ENCODE measurements at regions not wholly inside any gene's neighbourhood (a gene's known extent, or its start where the extent isn't known, plus 50 kb on each side); places are given as distances from the start of the nearest gene placed in this dataset.

DNA sequence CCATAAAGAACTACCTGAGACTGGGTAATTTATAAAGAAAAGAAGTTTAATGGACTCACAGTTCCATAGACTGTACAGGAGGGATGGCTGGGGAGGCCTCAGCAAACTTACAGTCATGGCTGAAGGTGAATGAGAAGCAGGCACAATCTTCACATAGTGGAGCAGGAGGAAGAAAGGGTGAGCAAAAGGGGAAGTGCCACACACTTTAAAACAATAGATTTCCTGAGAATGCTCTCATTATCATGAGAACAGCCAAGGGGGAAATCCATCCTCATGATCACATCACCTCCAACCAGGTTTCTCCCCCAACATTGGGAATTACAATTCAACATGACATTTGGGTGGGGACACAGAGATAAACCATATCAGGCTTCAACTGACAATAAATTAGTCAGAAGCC is 664.9 kb downstream of the TAF11L14 start:
- no peak for DNase-seq (ENCODE audit: insufficient read length, low spot score)
- no peak for FAIRE-seq

DNA sequence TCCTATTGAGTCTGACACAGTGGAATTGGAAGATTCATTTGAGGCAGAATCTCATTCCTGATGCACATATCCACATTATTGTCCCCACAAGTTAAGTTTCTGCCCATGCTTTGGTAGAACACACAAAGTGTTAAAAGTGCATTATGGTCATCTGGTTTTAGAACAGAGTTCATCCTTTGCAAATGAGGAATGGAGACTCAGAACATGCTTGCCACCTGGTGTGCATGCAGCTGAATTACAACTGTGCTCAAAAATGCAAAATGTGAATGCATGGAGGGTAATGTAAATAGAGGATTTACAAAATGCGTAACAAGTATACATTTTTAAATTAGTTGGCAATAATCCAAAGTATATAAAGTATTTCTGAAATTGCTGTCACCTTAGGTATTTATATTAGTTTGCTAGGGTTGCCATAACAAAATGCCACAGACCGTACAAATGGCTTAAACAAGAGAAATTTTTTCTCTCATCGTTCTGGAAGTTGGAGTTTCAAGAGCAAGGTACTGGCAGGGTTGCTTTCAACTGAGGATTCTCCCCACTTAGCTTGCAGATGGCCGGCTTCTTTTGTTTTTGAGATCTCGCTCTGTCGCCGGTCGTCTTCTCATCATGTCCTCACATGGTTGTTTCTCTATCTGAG is 671.1 kb downstream of the TAF11L14 start:
- DNase-seq (ENCODE audit: insufficient read length, low spot score) (peak; percentile 55), FAIRE-seq (peak; percentile 95)

DNA sequence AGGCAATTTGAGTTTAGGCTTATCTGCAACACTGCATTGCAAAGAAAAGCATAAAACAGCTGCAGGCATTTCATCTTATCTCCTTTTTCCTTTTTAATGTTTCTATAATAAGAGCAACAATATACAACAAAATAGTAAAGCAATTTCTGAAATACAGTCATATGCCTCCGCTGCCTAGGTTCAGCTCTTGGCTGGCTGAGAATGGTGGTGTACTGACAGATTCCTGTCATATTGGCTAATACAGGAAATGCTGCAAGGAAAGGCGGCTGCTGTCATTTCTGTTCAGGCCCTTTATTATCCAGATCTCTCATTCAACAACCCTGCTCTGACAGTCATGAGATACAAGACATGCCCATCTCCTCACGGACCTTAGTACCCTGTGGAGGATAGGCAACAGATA is 677.0 kb downstream of the TAF11L14 start:
- DNase-seq (ENCODE audit: insufficient read length, low spot score), result no peak
- FAIRE-seq, result no peak

DNA sequence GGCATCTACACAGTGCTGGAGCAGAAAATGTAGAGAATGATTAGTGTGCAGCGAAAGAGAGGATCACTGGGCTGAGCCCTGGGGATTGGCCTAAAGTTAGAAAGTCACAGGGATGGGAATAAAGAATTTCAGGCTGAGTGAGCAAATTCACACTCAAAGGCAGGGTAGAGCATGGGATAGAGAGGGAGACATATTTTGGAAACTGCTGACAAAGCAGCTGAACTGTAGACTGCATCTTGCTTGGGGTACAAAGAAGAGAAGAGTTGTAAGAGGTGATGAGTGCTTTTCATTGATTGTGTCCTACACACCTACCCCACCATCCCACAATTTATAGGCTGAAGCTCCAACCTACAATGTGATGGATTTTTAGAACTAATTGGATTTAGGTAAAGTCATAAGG is 677.8 kb downstream of the TAF11L14 start:
- DNase-seq (ENCODE audit: insufficient read length, low spot score), result no peak
- FAIRE-seq, result no peak

DNA sequence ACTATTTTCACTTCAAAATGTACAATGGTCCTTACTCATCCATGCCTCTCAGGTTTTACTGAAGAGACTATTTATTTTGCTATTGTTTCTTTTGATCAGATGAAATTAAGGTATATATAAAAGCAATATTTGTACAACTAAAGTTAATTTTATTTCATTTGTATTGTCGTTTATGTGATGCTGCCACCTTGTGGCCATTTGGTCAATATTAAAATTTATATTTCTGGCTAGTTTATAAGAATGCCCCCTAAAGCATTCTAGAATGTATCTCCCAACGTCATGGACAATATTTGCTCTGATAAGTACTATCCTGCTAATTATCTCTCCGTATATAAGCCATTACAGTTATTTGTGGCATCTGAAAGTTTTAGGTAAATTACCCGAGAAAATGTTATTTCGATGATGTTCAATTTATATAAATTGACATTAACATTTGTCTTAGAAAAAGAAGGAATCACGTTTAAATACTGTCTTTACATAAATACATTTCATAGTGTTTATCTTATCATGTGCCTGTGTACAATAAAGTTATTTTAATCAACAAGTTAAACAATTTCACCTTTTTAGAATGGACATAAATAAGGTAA is 680.0 kb downstream of the TAF11L14 start:
- peak; percentile 32 for DNase-seq (ENCODE audit: insufficient read length, low spot score)
- no peak for FAIRE-seq

DNA sequence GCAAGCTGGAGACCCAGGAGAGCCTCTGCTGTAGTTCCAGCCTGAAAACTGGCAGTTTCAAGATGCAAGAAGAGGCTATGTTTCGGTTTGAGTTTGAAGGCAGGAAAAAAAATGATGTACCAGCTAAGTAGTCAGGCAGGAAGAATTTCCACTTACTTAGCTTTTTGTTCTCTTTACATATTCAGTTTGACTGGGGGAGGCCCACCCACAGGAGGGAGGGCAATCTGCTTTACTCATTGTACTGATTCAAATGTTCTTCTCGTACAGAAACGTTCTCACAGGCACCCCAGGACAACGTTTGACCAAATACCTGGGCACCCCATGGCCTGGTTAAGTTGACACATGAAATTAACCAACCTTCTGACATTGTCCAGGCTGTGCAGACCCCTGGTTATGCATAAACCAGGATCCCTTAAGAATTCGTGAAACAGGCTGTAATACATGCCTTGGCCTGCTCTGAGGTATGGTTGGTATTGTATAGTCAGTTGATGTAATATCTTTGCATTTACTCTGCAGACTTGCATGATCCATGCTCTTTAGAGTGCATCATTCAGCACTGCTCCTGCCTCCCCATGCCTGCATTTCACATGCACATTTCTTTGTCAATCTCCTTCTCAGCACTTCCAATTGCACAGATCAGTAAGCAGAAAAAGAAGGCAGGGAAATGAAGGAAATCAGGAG is 687.1 kb downstream of the TAF11L14 start:
- peak; percentile 74 for FAIRE-seq
- DNase-seq (ENCODE audit: insufficient read length, low spot score), result no peak

DNA sequence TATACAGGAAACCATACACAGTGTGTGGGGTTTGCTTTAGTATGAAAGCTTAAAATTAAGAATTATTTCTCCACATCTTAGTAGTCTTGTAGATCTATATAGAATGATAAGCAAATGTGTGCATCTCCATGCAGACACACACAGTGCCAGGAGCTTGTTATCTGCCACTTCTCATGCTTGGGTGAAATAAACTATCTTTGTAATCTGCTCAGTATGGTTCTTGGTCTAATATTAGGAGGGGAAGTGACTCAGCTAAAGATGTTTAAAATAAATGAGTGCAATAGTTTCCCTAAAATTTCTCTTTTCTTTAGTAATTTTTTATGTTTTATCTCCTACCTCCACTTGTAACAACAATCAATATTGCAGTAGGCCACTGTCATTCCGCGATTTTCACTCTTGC is 689.6 kb downstream of the TAF11L14 start:
- DNase-seq (ENCODE audit: insufficient read length, low spot score), result no peak
- no peak for FAIRE-seq

DNA sequence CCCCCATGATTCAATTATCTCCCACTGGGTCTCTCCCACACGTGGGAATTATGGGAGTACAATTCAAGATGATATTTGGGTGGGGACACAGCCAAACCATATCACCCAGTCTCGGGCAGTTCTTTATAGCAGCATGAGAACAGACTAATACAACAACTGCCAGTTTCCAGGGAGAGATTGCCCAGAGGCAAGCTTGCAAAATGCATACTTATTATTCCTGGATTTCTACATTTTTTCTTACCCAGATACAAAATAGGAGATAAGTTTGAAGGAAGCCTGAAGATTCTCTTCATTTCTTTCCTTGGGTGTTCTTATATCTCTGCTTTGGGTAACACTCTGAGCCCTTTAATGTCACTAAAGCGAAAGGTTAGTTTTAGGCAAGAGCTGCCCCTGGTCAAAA is 691.2 kb downstream of the TAF11L14 start:
- FAIRE-seq, result no peak
- DNase-seq (ENCODE audit: insufficient read length, low spot score), result no peak

DNA sequence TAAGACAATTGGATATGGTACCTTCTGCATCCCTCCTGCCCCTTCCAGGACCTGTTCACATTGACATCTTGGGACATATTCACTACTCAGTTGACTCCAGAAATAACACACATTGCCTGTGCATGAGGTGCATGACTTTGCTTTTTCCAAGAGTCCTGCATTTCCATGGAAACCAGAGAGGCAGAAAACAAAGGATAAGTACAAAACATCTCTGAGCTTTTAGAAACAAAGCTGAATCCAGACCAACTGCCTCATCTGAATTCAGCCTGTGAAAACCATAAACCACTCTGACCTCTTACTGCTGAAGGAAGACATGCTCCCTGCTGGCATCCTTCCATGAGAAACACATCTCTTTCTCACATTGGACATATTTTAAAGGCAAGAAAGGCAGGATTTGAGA is 695.1 kb downstream of the TAF11L14 start:
- no peak for DNase-seq (ENCODE audit: insufficient read length, low spot score)
- peak; percentile 51 for FAIRE-seq

DNA sequence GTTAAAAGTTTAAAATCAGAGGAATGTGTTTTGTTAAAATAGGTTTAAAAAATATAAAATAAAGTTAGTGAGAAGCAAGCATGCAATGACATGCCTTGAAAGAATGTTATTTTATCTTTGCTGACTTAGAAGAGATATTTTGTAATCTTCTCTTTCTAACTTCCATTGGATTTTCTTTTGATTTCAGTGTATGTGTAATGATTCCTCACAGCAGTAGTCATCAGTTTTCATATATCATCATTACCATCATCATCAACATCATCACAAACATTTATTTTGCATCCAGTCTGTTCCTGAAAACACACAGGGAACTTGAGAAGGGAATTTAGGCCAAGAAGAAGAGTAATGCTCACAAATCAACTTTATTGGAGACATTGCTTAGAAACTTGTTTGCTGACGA is 699.6 kb downstream of the TAF11L14 start:
- DNase-seq (ENCODE audit: insufficient read length, low spot score), result no peak
- no peak for FAIRE-seq

DNA sequence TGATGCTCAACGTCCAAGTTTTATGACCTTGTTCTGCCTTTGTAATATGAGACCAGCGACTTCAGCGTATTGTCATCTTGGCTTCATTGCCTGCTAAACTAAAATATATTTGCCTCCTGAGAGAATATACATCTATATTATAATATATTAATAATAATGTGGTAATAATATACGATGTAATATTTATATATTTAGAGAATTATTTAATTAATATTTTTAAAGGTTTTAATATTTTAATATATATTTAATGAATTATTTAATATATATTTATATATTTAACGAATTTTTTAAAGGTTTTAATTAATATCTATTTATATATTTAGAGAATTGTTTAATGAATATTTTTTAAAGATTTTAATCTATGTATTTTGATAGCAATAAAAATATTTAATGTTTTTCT is 700.7 kb downstream of the TAF11L14 start:
- DNase-seq (ENCODE audit: insufficient read length, low spot score) (no peak), FAIRE-seq (no peak)

DNA sequence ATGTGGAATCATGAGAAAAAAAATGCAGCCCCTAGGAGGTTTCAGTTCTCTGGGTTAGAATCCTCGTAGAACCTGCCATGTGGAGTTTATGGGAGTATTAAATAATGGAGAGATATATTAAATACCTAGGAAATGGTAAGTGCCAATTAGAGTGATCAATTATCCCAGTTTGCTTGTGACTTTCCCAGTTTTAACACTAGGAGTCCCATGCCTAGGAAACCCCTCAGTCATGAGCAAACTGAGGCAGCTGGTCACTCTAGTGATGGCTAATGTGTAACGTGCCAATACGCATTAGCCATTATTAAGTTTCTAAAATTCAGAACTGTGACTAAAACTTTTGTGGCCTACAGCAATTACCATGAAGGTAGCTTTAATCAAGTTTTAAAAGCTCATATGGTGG is 720.6 kb downstream of the TAF11L14 start:
- DNase-seq (ENCODE audit: insufficient read length, low spot score) (no peak), FAIRE-seq (no peak)

DNA sequence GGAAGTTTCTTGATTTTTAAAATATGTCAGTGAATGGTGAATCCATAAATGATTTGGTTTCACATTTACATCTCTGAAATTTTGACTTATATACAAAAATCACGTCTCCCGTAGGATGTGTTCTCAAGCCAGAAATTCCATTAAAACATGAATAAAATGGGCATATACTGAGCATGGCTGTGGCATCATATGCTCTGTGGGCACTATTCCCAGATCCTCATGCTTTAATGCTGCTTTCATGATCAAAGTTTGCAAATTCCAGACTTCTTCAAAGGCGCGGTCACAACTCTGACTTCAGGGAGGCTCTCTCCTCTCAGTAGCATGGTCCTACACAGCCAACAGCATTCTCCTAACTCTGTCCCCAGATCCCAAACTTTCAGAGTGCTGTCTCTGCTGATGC is 723.2 kb downstream of the TAF11L14 start:
- DNase-seq (ENCODE audit: insufficient read length, low spot score) (no peak), FAIRE-seq (no peak)

DNA sequence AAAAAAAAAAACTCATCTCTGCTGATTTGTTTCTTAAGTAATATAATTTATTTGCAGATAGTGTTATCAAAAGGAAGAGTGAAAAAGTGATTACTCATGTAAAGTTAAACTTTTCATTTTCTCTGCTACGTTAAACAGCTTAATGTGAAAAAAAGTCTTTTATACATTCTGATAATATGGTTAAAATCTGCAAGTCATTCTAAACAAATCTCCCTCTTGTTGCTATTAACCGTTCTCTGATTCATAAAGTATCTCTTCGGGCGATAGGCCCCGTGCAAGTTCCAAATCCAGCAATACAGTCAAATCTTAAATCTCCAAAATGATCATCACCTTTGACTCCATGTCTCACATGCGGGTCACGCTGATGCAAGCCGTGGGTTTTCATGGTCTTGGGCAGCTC is 732.0 kb downstream of the TAF11L14 start:
- FAIRE-seq (no peak), DNase-seq (ENCODE audit: insufficient read length, low spot score) (no peak)

DNA sequence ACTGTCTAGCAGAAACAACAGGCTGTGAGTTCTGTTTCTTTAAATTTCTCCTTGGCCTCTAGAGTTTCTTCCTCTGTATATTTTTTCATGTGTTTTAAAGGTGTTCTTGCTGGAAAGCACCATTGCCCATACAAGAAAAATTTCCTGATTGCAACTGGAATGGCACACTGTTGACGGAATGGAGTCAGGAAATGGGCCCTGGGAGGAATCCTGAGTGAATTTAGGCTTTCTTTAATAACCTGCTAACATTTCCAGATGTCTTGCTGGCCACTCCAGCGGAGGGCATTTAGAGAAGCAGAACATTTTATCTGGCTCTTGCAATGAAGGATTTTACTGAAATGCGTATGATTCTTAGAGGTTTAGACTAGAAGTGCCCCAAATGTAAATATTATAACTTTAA is 736.3 kb downstream of the TAF11L14 start:
- DNase-seq (ENCODE audit: insufficient read length, low spot score) (no peak), FAIRE-seq (no peak)

DNA sequence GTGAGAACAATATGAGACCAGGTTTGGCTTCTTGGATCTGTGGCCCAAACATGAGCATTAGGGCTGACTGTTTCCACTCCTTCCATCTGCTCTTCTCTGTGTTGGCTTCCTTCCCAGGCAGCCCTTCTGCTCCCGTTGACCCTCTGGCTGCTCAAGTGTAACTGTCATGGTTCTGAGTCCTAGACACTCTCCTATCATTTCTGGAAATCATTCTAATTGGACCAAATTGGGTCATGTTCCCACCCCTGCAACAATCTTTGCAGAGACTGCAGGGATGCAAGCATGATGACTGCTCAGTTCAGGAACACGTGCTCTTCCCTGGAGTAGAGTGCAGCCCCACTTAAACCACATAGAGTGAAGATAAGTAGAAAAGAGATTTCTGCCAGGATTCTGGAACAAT is 741.4 kb downstream of the TAF11L14 start:
- peak; percentile 44 for FAIRE-seq
- DNase-seq (ENCODE audit: insufficient read length, low spot score), result no peak

DNA sequence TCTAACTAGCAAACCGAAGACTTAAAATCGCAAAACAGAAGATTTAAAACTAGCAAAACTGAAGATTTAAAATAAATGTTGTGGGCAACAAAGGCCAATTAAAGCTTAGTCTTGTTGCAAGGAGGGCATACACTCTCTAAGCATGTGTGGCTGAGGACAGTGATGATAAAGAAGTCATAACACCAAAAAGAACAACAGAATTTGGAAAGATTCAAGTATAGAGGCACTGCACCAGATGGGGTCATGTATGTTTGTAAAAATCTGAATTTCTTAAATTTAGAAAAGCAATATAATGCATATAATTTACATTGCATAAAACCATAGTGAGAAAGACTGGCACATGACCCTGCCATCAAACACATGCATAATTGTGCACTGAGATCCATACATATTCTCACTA is 743.8 kb downstream of the TAF11L14 start:
- no peak for DNase-seq (ENCODE audit: insufficient read length, low spot score)
- no peak for FAIRE-seq

DNA sequence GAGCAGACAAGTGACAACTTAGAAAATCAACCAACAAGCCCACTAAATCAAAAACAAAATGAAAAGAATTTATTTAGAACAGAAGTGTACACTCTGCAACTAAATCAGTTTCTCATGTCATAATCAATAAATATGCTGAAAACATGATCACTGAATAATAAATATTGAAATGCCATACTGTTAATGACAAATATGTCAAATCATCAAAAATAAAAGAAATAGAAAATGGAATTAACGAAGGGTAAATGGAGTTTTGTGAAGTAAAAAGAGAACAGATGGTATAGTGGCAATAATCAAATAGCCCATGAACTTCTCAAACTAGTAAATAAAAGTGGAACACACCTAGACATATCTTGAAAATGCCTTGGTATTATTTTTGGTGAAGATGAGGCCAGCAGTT is 744.9 kb downstream of the TAF11L14 start:
- DNase-seq (ENCODE audit: insufficient read length, low spot score), result no peak
- no peak for FAIRE-seq

DNA sequence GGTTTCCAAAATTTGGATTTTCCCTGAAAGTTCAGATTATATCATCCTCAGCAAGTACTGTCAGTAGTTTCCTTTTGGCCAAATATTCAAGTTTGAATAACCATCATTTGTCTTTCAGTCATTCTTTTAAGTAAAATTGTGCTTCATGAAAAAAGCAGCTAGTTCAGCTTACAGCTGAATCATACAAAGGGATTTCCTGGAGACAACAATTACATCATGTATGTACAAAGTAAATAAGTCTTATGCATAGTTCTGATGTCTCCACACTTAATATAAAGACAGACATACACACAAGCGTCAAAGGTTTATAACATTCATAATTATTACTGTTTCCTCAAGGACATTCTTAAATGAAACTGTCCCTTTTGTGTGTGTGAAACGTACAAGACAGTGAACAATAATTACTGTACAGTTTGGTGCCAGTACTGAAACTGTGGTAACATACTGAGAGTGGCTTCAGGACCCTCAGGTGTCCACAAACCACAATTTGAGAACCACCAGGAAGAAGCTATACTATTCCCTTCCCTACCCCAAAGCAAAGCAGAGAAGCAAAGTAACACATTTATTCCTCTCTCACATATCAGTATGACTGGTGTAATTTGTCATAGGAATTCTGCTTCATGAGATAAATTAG is 746.6 kb downstream of the TAF11L14 start:
- DNase-seq (ENCODE audit: insufficient read length, low spot score) (no peak), FAIRE-seq (peak; percentile 54)

DNA sequence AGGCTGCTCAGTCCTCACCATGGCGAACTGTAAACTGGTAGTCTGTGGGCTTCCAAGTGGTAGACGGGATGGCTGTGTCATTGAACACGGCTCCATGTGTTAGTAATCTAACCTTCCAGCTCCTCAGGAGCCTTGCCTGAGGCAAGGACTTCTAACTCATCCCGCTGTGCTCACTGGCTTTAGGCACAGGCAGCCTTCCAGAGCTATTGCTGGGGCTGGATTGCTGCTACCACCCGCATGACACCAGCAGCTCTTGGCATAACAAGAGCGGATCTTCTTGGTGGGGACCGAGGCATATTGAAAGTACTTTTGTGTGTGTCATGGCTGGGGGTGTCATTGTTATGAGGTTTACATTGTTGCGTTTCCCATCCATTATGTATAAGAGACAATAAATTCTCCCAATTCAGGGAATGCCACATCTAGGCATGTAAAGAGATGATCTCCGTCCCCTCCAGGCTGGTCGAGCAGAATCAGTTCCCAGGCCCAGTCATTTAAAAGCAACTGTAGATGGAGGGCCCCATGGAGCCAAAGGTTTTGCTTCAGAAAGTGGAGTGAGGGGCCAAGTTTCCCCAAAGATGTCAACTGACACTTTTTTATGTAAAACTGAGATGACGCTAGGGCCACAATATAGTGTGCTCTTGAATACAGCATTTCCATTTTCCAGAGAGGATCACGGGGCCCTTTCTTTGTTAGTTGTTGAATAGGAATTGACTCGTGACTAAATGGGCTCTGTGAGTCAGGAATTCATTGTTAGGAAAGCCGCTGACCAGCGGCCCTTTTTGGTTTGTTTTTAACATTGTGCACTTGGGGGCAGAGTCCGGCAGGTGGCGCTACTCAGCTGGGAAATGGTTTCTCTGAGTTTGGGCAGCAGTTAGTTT is 759.5 kb downstream of the TAF11L14 start:
- FAIRE-seq (peak; percentile 44), DNase-seq (ENCODE audit: insufficient read length, low spot score) (peak; percentile 60)

DNA sequence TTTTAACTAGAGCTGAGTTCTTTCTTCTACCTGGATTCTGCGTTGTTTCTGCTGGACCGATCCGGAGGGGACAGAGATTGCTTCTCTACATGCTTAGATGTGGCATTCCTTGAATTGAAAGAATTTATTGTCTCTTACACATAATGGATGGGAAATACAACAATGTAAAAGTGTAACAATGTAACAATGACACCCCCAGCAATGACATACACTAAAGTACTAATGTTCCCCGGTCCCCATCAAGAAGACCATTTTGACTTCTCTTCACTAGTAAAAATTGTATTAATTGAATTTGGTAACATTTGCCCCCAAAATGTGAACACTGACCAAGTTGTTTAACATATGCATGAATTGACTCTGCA is 760.2 kb downstream of the TAF11L14 start:
- peak; percentile 13 for FAIRE-seq

More for the DNA sequence above, 760.2 kb downstream of the TAF11L14 start:
- DNase-seq (ENCODE audit: insufficient read length, low spot score), result no peak

Data from HTR-8/SVneo (cell line).